HG02678 (cell line): ENCODE measurements at regions not wholly inside any gene's neighbourhood (a gene's known extent, or its start where the extent isn't known, plus 50 kb on each side); places are given as distances from the start of the nearest gene placed in this dataset.

Experiments
- ATAC-seq: cut with Tn5 transposase; IDR thresholded peaks from one replicate; pipeline ENCODE4 v1.9.1; 2021; ENCODE audit warnings: mild to moderate bottlenecking, moderate library complexity; ENCODE audit not compliant: unreplicated experiment

GRCh38 chr21:38735626-38736206 is 70.0 kb upstream of the ETS2 start:
- ATAC-seq: no peak

- no peak for ATAC-seq
Measured at GRCh38 chr21:38740090-38740489, 65.6 kb upstream of the ETS2 start.

GRCh38 chr21:38741092-38741949 is 64.4 kb upstream of the ETS2 start:
- ATAC-seq: no peak

GRCh38 chr21:38741950-38742256 is 63.8 kb upstream of the ETS2 start:
- ATAC-seq: no peak

GRCh38 chr21:38742580-38743260 is 63.0 kb upstream of the ETS2 start:
- ATAC-seq: no peak

GRCh38 chr21:38743772-38744529 is 61.8 kb upstream of the ETS2 start:
- ATAC-seq: no peak

GRCh38 chr21:38744861-38745260 is 60.9 kb upstream of the ETS2 start:
- no peak for ATAC-seq

- no peak for ATAC-seq
Measured at GRCh38 chr21:38747810-38748209, 57.9 kb upstream of the ETS2 start.

- ATAC-seq: no peak
Measured at GRCh38 chr21:38751379-38752050, 54.2 kb upstream of the ETS2 start.

- ATAC-seq: no peak
Measured at GRCh38 chr21:38752051-38752505, 53.7 kb upstream of the ETS2 start.

- ATAC-seq: no peak
Measured at GRCh38 chr21:38753114-38753513, 52.6 kb upstream of the ETS2 start.

- no peak for ATAC-seq
Measured at GRCh38 chr21:38753557-38753971, 52.2 kb upstream of the ETS2 start.
